Karpas-422 (cell line): ENCODE measurements at regions not wholly inside any gene's neighbourhood (a gene's known extent, or its start where the extent isn't known, plus 50 kb on each side); places are given as distances from the start of the nearest gene placed in this dataset.

ENCODE experiments used
- DNase-seq: peaks from one replicate; pipeline ENCODE4 v3.0.0-alpha.2; 2015
- H2AFZ ChIP-seq: fragments of 200-600 bp; sonication (generic); 2 replicates; pipeline ENCODE4 v1.6.1; 2014; ENCODE audit warnings: antibody characterized with exemption, low read length, mixed read lengths
- H3K27ac ChIP-seq: fragments of 200-600 bp; sonication (generic); 2 replicates; pipeline ENCODE4 v1.5.1; 2014; ENCODE audit warnings: mild to moderate bottlenecking, low read length, moderate library complexity
- H3K27me3 ChIP-seq: fragments of 200-600 bp; sonication (generic); 2 replicates; pipeline ENCODE4 v1.6.1; 2014; ENCODE audit warnings: low read length, mixed read lengths
- H3K36me3 ChIP-seq: fragments of 200-600 bp; sonication (generic); 2 replicates; pipeline ENCODE4 v1.6.1; 2014; ENCODE audit warnings: low read length, mixed read lengths; ENCODE audit not compliant: insufficient read depth
- H3K4me1 ChIP-seq: fragments of 200-600 bp; sonication (generic); 2 replicates; pipeline ENCODE4 v1.6.1; 2014; ENCODE audit warnings: mild to moderate bottlenecking, low read length, mixed read lengths
- H3K4me2 ChIP-seq: fragments of 200-600 bp; sonication (generic); 2 replicates; pipeline ENCODE4 v1.6.1; 2014; ENCODE audit warnings: low read length, low read depth, mild to moderate bottlenecking; ENCODE audit not compliant: poor library complexity, severe bottlenecking
- H3K4me3 ChIP-seq: fragments of 200-600 bp; sonication (generic); 2 replicates; pipeline ENCODE4 v1.5.1; 2014; ENCODE audit warnings: mild to moderate bottlenecking, antibody characterized with exemption, low read length, mixed read lengths
- H3K79me2 ChIP-seq: fragments of 200-600 bp; sonication (generic); 2 replicates; pipeline ENCODE4 v1.6.1; 2014; ENCODE audit warnings: mild to moderate bottlenecking, low read length, mixed read lengths
- H3K9ac ChIP-seq: fragments of 200-600 bp; sonication (generic); 2 replicates; pipeline ENCODE4 v1.6.0; 2014; ENCODE audit warnings: low read length
- H3K9me2 ChIP-seq: fragments of 200-600 bp; sonication (generic), shearing (Covaris generic); replicated peaks from 2 replicates; pipeline ENCODE4 v1.6.0; 2014; ENCODE audit warnings: mild to moderate bottlenecking, low read length, moderate library complexity; ENCODE audit not compliant: insufficient read depth
- H3K9me3 ChIP-seq: fragments of 300-700, 200-600 bp; sonication (generic); 2 replicates; pipeline ENCODE4 v1.6.1; 2014; ENCODE audit warnings: low read length, mixed read lengths
- H4K20me1 ChIP-seq: fragments of 200-600 bp; sonication (generic); 2 replicates; pipeline ENCODE4 v1.6.1; 2014; ENCODE audit warnings: mild to moderate bottlenecking, antibody characterized with exemption, low read length, low read depth; ENCODE audit not compliant: insufficient read depth

DNA sequence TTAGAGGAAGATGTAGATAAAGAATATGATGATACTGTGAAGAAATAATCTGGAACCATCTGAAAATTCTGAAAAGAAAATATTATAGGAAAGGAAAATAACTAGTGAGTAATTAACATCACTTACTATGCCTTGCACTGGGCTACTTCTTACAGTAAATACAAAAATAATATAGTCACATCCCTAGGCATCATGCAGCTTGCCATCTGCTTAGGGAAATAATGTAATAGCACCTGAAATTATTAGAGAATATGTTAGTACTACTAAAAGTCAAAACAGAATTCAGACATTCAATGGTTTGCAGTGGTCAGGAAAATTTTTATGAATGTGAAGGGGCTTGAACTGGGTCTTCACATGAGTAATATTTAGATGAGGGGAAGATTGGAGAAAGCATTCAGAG lies 272.2 kb upstream of the EMCN start:
- Histone ChIP-seq H3K9me3 (no peaks in the 10 kb centered on the region), H3K9me2 (no peaks in the 10 kb centered on the region), H3K4me1 (no peaks in the 10 kb centered on the region), H3K27me3 (no peaks in the 10 kb centered on the region), H3K4me3 (no peak overlapping the region), H3K27ac (no peak overlapping the region), H3K36me3 (no peaks in the 10 kb centered on the region), H3K79me2 (no peaks in the 10 kb centered on the region), H3K4me2 (no peak overlapping the region), H4K20me1 (no peaks in the 10 kb centered on the region), H3K9ac (no peak overlapping the region), H2AFZ (no peak overlapping the region)
- no peak for DNase-seq

DNA sequence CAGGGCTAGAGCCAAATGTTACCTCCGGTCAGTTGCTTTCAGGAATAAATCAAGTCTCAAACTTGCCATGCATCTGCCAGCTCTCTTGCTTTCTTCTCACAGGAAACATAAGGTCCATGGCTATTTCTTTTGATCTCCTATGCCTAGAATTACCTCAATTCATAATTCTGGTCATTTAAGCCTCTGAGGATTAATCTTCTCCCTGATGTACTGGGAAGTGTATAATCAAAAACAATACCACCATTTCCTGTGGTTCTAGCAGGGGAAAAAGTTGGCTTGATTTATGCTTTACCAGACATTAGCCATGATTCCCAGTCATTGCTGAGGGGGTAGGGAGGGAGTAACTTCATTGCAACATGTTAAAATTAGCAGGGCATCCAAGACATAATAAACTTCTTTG lies 268.7 kb upstream of the EMCN start:
- no peaks in the 10 kb centered on the region for H3K9me2 ChIP-seq
- no peaks in the 10 kb centered on the region for H3K36me3 ChIP-seq
- H3K4me3 ChIP-seq = no peak overlapping the region
- H3K4me1 ChIP-seq = no peaks in the 10 kb centered on the region
- H3K79me2 ChIP-seq = no peaks in the 10 kb centered on the region
- no peaks in the 10 kb centered on the region for H3K27me3 ChIP-seq
- H2AFZ ChIP-seq = no peak overlapping the region
- H3K9ac ChIP-seq = no peak overlapping the region
- H3K27ac ChIP-seq = no peak overlapping the region
- H3K9me3 ChIP-seq = no peaks in the 10 kb centered on the region
- H4K20me1 ChIP-seq = no peaks in the 10 kb centered on the region
- no peak for DNase-seq
- no peak overlapping the region for H3K4me2 ChIP-seq

DNA sequence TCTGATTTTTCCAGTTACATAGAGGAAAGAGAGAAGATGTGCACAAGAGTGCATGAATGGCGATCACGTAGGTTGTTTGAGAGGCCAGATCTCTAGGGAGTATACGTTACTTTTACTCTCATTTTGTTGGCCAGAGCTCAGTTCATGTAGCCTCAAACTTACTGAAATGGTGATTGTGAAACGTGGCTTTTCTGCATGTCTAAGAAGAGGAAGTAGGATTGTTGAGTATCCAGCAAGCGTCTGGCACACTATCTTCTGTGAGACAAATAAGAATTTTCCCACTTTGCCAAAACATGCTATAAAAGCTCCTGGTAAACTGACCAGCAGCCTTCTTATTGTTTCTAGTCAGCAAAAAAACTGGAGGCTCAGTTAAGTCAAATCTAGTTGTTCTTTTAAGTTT lies 264.5 kb upstream of the EMCN start:
- no peak overlapping the region for H3K27ac ChIP-seq
- H3K79me2 ChIP-seq = no peaks in the 10 kb centered on the region
- H3K9ac ChIP-seq = no peak overlapping the region
- H3K36me3 ChIP-seq = no peaks in the 10 kb centered on the region
- H3K9me2 ChIP-seq = no peaks in the 10 kb centered on the region
- H3K4me3 ChIP-seq = no peak overlapping the region
- no peaks in the 10 kb centered on the region for H4K20me1 ChIP-seq
- no peaks in the 10 kb centered on the region for H3K9me3 ChIP-seq
- no peaks in the 10 kb centered on the region for H3K27me3 ChIP-seq
- no peak overlapping the region for H3K4me2 ChIP-seq
- no peak overlapping the region for H2AFZ ChIP-seq
- no peak for DNase-seq
- H3K4me1 ChIP-seq = no peaks in the 10 kb centered on the region

DNA sequence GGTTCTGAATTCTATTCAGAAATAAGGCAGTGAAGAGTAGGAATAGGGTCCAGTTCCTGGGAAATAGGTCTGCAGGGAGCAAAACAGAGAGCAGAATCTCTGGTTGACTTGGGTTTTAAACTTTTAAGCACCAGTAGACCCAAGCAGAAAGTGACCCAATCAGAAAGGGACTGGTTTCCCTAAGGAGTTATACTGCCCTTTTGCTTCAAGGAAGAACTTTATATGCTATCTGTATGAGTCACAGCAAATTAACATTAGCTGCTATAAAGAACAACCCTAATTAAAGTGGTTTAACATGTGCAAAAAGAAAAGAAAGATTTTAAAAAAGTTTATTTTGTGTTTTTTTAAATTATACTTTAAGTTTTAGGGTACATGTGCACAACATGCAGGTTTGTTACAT lies 263.6 kb upstream of the EMCN start:
- no peak for DNase-seq
- Histone ChIP-seq H3K36me3 (no peaks in the 10 kb centered on the region), H3K79me2 (no peaks in the 10 kb centered on the region), H3K4me1 (no peaks in the 10 kb centered on the region), H2AFZ (no peak overlapping the region), H3K9ac (no peak overlapping the region), H3K9me3 (no peaks in the 10 kb centered on the region), H4K20me1 (no peaks in the 10 kb centered on the region), H3K27ac (no peak overlapping the region), H3K4me3 (no peak overlapping the region), H3K4me2 (no peak overlapping the region), H3K9me2 (no peaks in the 10 kb centered on the region), H3K27me3 (no peaks in the 10 kb centered on the region)

DNA sequence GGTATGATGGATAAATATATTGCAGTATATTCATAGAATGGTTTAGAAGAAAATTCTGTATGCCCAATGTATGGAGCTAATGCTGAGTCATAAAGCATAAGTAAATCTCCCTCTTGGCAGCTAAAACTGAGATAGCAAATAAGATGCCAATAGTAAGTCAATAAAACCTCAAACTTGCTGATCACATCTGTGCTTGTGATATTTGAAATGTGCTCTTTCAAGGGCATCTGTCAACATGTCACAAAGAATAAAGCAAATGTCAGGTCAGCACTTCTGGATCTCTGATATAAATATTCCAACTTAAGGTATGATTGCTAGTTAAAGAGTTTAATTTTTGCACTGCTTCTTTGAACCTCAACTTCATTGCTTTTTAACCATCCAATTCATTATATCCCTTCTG lies 262.3 kb upstream of the EMCN start:
- H3K9me3 ChIP-seq = no peaks in the 10 kb centered on the region
- DNase-seq = no peak
- no peak overlapping the region for H3K27ac ChIP-seq
- H3K4me3 ChIP-seq = no peak overlapping the region
- H3K79me2 ChIP-seq = no peaks in the 10 kb centered on the region
- H3K9me2 ChIP-seq = no peaks in the 10 kb centered on the region
- no peak overlapping the region for H3K4me2 ChIP-seq
- no peak overlapping the region for H3K9ac ChIP-seq
- H4K20me1 ChIP-seq = no peaks in the 10 kb centered on the region
- no peaks in the 10 kb centered on the region for H3K27me3 ChIP-seq
- no peaks in the 10 kb centered on the region for H3K36me3 ChIP-seq
- no peak overlapping the region for H2AFZ ChIP-seq
- H3K4me1 ChIP-seq = no peaks in the 10 kb centered on the region

DNA sequence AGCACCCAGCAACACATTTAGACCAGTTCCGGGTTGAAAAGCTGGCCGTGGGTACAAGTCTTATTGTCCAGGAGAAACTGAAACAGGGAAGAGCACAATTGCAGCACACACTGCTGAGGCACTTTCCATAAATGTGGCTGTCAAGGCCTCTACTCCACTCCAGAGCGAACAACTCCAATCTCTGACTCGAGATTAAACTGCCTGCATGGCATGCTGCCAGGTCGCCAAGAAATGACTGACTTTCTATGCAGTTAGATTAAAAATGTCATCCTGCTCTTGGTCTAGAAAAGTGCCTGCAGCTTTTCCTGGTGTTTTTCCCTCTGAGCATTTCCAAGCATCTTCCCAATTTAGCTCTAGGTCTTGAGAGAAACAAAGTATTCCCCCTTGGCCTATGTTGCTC lies 260.6 kb upstream of the EMCN start:
- Histone ChIP-seq H3K27me3 (no peaks in the 10 kb centered on the region), H2AFZ (no peak overlapping the region), H3K4me2 (no peak overlapping the region), H3K4me1 (no peaks in the 10 kb centered on the region), H3K9me2 (no peaks in the 10 kb centered on the region), H3K79me2 (no peaks in the 10 kb centered on the region), H4K20me1 (no peaks in the 10 kb centered on the region), H3K36me3 (no peaks in the 10 kb centered on the region), H3K27ac (no peak overlapping the region), H3K9me3 (no peaks in the 10 kb centered on the region), H3K4me3 (no peak overlapping the region), H3K9ac (no peak overlapping the region)
- DNase-seq = no peak

DNA sequence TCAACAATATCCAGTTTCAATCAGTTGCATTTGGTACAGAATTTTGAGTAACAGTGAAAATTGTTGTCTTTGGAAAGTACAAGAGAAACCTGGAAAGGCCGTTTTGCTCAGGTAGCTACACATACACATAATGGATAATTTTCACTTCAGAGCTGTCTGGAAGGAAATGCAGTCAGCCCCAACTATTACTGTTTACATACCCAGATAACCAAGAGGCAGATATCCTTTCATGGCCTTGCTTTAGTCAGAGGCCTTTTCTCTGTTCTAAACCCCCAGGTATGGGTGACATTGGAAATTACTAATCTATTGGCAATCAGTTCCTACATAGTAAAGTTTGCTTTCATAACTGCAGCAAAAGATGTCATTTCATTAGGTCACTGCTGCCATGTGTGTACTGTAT lies 244.9 kb upstream of the EMCN start:
- no peak for DNase-seq
- Histone ChIP-seq H3K79me2 (no peaks in the 10 kb centered on the region), H3K9me2 (no peaks in the 10 kb centered on the region), H4K20me1 (no peaks in the 10 kb centered on the region), H2AFZ (no peak overlapping the region), H3K9me3 (no peaks in the 10 kb centered on the region), H3K4me3 (no peak overlapping the region), H3K4me2 (no peak overlapping the region), H3K27me3 (no peaks in the 10 kb centered on the region), H3K4me1 (no peaks in the 10 kb centered on the region), H3K9ac (no peak overlapping the region), H3K36me3 (no peaks in the 10 kb centered on the region), H3K27ac (no peak overlapping the region)

DNA sequence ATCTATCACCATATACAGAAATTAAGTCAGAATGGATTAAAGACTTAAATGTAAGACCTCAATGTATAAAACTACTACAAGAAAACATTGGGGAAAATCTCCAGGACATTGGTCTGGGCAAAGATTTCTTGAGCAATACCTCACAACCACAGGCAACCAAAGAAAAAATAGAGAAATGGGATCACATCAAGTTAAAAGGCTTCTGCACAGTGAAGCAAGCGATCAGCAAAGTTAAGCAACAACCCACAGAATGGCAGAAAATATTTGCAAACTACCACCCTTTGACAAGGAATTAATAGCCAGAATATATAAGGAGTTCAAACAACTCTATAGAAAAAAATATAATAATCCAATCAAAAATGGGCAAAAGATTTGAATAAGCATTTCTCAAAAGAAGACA lies 236.9 kb upstream of the EMCN start:
- Histone ChIP-seq H3K27me3 (no peaks in the 10 kb centered on the region), H3K4me2 (no peak overlapping the region), H2AFZ (no peak overlapping the region), H3K9me2 (no peaks in the 10 kb centered on the region), H3K27ac (no peak overlapping the region), H3K36me3 (no peaks in the 10 kb centered on the region), H4K20me1 (no peaks in the 10 kb centered on the region), H3K4me1 (no peaks in the 10 kb centered on the region), H3K4me3 (no peak overlapping the region), H3K79me2 (no peaks in the 10 kb centered on the region), H3K9me3 (no peaks in the 10 kb centered on the region), H3K9ac (no peak overlapping the region)
- DNase-seq = no peak

DNA sequence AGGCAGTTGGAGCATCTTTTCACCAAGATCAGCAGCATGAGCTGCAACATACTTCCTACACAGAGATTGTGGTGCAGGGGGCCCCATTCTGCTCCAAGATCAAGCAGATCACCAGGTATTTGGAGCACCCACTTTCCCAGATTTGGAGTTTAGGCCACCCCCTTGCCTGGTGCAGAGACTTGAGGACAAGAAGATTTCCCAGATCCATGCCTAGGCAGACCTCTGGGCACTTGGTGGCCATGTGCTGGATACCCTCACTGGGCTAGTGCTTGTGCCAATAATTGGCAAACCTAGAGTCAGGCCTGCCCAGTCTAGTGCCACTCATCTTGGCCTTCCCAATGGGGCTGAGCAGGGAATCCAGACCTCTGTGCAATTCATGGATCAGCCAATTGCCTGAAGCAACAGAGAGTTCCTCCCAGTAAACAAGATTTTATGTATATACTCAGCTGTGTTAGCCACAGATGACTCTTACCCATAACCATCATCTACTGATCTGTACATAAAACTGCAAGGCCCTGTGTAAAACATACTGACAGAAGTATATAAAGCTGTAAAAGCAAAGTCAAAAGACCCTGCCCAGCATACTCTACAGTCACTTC lies 228.4 kb upstream of the EMCN start:
- no peak overlapping the region for H3K9ac ChIP-seq
- no peaks in the 10 kb centered on the region for H3K36me3 ChIP-seq
- no peak overlapping the region for H3K4me3 ChIP-seq
- no peak for DNase-seq
- H3K9me3 ChIP-seq = no peaks in the 10 kb centered on the region
- H3K79me2 ChIP-seq = no peaks in the 10 kb centered on the region
- no peaks in the 10 kb centered on the region for H3K27me3 ChIP-seq
- no peaks in the 10 kb centered on the region for H3K9me2 ChIP-seq
- H3K4me2 ChIP-seq = no peak overlapping the region
- no peaks in the 10 kb centered on the region for H4K20me1 ChIP-seq
- no peak overlapping the region for H2AFZ ChIP-seq
- H3K27ac ChIP-seq = no peak overlapping the region
- no peaks in the 10 kb centered on the region for H3K4me1 ChIP-seq
